Gastrocnemius medialis (tissue), 4 donors: ENCODE measurements at regions not wholly inside any gene's neighbourhood (a gene's known extent, or its start where the extent isn't known, plus 50 kb on each side); places are given as distances from the start of the nearest gene placed in this dataset.

Source experiments
- ATAC-seq, 2 donors: fragments of 150-250 bp; one replicate each; pipeline ENCODE4 v1.9.1; 2016
- DNase-seq, 2 donors: peaks; one replicate each; pipeline ENCODE4 v3.0.0-alpha.2; 2019
- H3K27ac ChIP-seq, 4 donors: fragments of 200-600 bp; sonication (generic); 1 replicate in 1 of 4; 2 replicates in 3 of 4; pipeline ENCODE4 v1.5.1; 2016 to 2018; ENCODE audit warnings: mild to moderate bottlenecking in 2 of 4, moderate library complexity in 1 of 4
- H3K27me3 ChIP-seq, 3 donors: fragments of 200-600 bp; sonication (generic) in 2 of 3; 1 replicate in 1 of 3; 2 replicates in 2 of 3; pipeline versions ENCODE4 v1.5.1 to v1.6.0; 2016 to 2019; ENCODE audit warnings: mild to moderate bottlenecking in 1 of 3, moderate library complexity in 1 of 3
- H3K36me3 ChIP-seq, 2 donors: fragments of 200-600 bp; sonication (generic) in 1 of 2; one replicate each; pipeline ENCODE4 v1.5.1; 2017 to 2018
- H3K4me1 ChIP-seq, 2 donors: fragments of 200-600 bp; sonication (generic) in 1 of 2; one replicate each; pipeline ENCODE4 v1.5.1; 2016 to 2017; ENCODE audit warnings: mild to moderate bottlenecking in 2 of 2
- H3K4me3 ChIP-seq, 4 donors: fragments of 200-600 bp; sonication (generic) in 3 of 4; 1 replicate in 1 of 4; 2 replicates in 3 of 4; pipeline ENCODE4 v1.5.1; 2016 to 2019; ENCODE audit warnings: mild to moderate bottlenecking in 2 of 4
- H3K9me3 ChIP-seq, 3 donors: fragments of 200-600 bp; sonication (generic) in 2 of 3; 1 replicate in 1 of 3; 2 replicates in 2 of 3; pipeline ENCODE4 v1.5.1; 2016 to 2019
- POLR2A ChIP-seq, 2 donors: fragments of 450-650 bp; IDR thresholded peaks; one replicate each; pipeline ENCODE4 v1.6.1; 2017; ENCODE audit warnings: antibody characterized with exemption in 2 of 2, mild to moderate bottlenecking in 2 of 2, moderate library complexity in 2 of 2
- in situ Hi-C, 4 donors: fragments of 200-750 bp; cut with MboI; loops; one replicate each; pipeline versions ENCODE4 v1.15.0 to v1.8.0; 2017; ENCODE audit warnings: low sequenced_read_pairs in 4 of 4
- intact Hi-C: fragments of 100-400 bp; cut with DNase I; formaldehyde crosslinking; loops from one replicate; pipeline ENCODE4 v1.15.1; 2023; ENCODE audit warnings: low total_unique reads
- TF ChIP-seq, protein P1 (sequence below), 5 experiments: fragments of 450-650 bp in 3 of 5; fragments of 200-600 bp in 2 of 5; sonication (generic) in 2 of 5; IDR thresholded peaks in 4 of 5; conservative IDR thresholded peaks in 1 of 5; 1 replicate in 4 of 5; 2 replicates in 1 of 5; pipeline ENCODE4 v1.5.1; 2016 to 2019; ENCODE audit warnings: antibody characterized with exemption in 5 of 5, mild to moderate bottlenecking in 3 of 5, moderate library complexity in 3 of 5

DNA sequence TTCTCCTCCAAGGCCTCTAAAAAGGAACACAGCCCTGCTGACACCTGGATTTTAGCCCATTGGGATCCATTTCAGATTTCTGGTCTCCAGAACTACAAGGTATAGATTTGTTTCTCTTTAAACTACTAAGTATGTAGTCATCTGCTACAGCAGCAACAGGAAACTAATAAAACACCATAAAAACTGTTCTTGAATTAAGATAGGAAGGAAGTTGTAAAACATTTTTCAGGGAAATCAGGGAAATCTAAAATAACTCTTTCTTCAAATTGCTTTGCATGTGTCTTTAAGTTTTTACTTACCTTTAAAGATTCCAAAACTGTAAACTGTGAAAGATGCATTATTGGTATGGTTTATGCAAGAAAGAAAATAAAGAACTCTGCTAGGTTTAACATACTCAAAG lies 407.0 kb upstream of the TOM1L1 start:
- Histone ChIP-seq H3K27ac (no peak overlapping the region), H3K4me1 (no peaks in the 10 kb centered on the region), H3K9me3 (no peaks in the 10 kb centered on the region), H3K36me3 (no peaks in the 10 kb centered on the region), H3K27me3 (no peaks in the 10 kb centered on the region), H3K4me3 (no peak overlapping the region)
- DNase-seq: no peak
- TF ChIP-seq, protein P1, sequence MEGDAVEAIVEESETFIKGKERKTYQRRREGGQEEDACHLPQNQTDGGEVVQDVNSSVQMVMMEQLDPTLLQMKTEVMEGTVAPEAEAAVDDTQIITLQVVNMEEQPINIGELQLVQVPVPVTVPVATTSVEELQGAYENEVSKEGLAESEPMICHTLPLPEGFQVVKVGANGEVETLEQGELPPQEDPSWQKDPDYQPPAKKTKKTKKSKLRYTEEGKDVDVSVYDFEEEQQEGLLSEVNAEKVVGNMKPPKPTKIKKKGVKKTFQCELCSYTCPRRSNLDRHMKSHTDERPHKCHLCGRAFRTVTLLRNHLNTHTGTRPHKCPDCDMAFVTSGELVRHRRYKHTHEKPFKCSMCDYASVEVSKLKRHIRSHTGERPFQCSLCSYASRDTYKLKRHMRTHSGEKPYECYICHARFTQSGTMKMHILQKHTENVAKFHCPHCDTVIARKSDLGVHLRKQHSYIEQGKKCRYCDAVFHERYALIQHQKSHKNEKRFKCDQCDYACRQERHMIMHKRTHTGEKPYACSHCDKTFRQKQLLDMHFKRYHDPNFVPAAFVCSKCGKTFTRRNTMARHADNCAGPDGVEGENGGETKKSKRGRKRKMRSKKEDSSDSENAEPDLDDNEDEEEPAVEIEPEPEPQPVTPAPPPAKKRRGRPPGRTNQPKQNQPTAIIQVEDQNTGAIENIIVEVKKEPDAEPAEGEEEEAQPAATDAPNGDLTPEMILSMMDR (IDR thresholded peaks at IDR 0.05 in 4 of 5, conservative IDR thresholded peaks at IDR 0.05 in 1 of 5): no peak
- no peak for TF ChIP-seq POLR2A (IDR thresholded peaks at IDR 0.05)
- intact Hi-C loops (no loop called here), in situ Hi-C loops (no loop called here)
- ATAC-seq: no peak

DNA sequence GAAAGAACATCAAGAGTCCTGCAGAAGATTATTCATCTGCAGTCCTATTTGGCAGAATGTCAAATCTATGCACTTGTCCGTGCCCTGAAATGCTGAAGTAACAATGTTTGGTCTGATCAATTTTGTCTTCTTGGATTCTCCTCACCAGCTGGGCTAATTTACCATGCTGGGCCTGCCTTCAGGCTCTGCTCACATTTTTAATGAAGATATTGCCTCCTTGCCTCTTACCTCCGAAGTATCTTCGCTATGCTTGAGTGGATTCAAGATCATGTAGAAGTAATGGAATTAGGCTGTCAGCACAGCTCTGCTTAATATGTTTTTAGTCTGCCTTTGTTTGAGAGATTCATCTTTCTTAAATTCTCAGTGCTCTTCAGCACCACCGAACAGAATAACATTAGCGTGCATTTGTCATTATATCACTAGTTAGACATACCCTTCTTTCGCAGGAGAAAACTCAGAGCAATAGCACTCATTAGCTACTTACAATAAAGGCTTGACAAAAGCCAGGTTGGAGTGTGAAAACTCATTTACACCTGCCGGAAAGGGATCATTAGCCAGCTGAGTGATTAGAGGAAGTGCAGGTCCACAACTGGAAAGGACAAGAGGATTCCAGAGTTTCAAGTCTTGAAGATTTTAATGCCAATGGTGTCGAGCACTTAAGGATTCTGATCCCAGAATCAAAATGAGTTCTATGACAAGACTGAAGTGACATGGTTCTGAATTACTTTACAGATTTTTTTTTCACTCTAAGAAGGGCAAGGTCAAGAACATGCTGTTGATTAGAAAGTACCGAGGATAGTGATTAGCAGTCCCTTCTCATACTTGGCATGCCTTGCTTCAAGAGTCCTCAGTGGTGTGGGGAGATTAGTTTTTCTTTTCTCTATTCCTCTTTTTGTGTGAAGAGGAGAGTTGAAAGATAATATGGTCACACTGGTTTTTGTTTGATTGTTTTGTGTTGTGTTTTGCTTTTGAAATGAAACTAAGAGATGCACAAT lies 405.6 kb upstream of the TOM1L1 start:
- ATAC-seq: no peak
- TF ChIP-seq POLR2A (IDR thresholded peaks at IDR 0.05): no peak
- TF ChIP-seq, protein P1 (IDR thresholded peaks at IDR 0.05 in 4 of 5, conservative IDR thresholded peaks at IDR 0.05 in 1 of 5): no peak
- intact Hi-C loops: no loop called here
- no peak for DNase-seq
- in situ Hi-C loops: no loop called here
- H3K9me3 ChIP-seq: no peaks in the 10 kb centered on the region
- H3K36me3 ChIP-seq: no peaks in the 10 kb centered on the region
- H3K4me3 ChIP-seq: no peak overlapping the region
- H3K27ac ChIP-seq: no peak overlapping the region
- H3K4me1 ChIP-seq: no peaks in the 10 kb centered on the region
- H3K27me3 ChIP-seq: no peaks in the 10 kb centered on the region

GRCh38 chr17:54505404-54505803 lies 395.2 kb upstream of the TOM1L1 start:
- H3K27ac ChIP-seq: no peak overlapping the region
- DNase-seq: no peak
- no peaks in the 10 kb centered on the region for H3K27me3 ChIP-seq
- H3K36me3 ChIP-seq: no peaks in the 10 kb centered on the region
- in situ Hi-C loops: no loop called here
- intact Hi-C loops: no loop called here
- ATAC-seq: no peak
- H3K4me3 ChIP-seq: no peak overlapping the region
- TF ChIP-seq, protein P1 (IDR thresholded peaks at IDR 0.05 in 4 of 5, conservative IDR thresholded peaks at IDR 0.05 in 1 of 5): no peak
- TF ChIP-seq POLR2A (IDR thresholded peaks at IDR 0.05): no peak
- H3K9me3 ChIP-seq: no peaks in the 10 kb centered on the region
- no peaks in the 10 kb centered on the region for H3K4me1 ChIP-seq

- Histone ChIP-seq H3K4me1 (no peaks in the 10 kb centered on the region), H3K36me3 (no peaks in the 10 kb centered on the region), H3K27ac (no peak overlapping the region), H3K4me3 (no peak overlapping the region), H3K27me3 (no peaks in the 10 kb centered on the region), H3K9me3 (no peaks in the 10 kb centered on the region)
- DNase-seq (no peak), ATAC-seq (no peak)
- in situ Hi-C loops (no loop called here), intact Hi-C loops (no loop called here)
- no peak for TF ChIP-seq POLR2A (IDR thresholded peaks at IDR 0.05)
- TF ChIP-seq, protein P1 (IDR thresholded peaks at IDR 0.05 in 4 of 5, conservative IDR thresholded peaks at IDR 0.05 in 1 of 5): no peak
Measured at GRCh38 chr17:54518706-54519105, 381.9 kb upstream of the TOM1L1 start.
